HepG2 (cell line): ENCODE measurements at regions not wholly inside any gene's neighbourhood (a gene's known extent, or its start where the extent isn't known, plus 50 kb on each side); places are given as distances from the start of the nearest gene placed in this dataset.

ENCODE experiments used
- CHD2 ChIP-seq: IDR thresholded peaks from 2 replicates; pipeline ENCODE4 v1.6.1; 2011; ENCODE audit warnings: low read depth, low read length, improper control_type of control experiment
- KLF12 ChIP-seq: sonication (generic); formaldehyde crosslinking; IDR thresholded peaks from 2 replicates; pipeline ENCODE4 v1.4.0; 2020; ENCODE audit warnings: missing genetic modification reagents, borderline replicate concordance
- POLR2AphosphoS5 ChIP-seq: IDR thresholded peaks from 2 replicates; pipeline ENCODE4 v1.6.1; 2012; ENCODE audit warnings: low read depth, low read length

DNA sequence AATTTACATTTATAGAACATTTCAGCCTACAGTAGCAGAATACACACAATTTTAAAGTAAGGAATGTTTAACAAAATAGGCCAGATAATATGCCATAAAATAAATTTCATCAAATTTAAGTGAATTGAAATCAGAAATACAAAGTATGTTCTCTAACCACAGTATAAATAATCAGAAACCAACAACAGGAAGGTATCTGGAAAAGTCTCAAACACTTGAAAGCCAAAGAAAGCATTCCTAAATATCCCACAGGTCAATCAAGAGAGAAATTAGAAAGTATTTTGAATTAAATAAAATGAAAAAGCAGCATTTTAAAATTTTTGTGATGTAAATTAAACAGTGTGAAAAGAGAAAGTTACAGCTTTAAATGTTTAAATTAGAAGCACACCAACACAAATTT, 899.2 kb downstream of the PDHA2 start:
- TF ChIP-seq CHD2 (no peak), KLF12 (CRISPR knock-in tag) (no peak), POLR2AphosphoS5 (no peak)
